Lung (tissue), 11 donors: ENCODE measurements at regions not wholly inside any gene's neighbourhood (a gene's known extent, or its start where the extent isn't known, plus 50 kb on each side); places are given as distances from the start of the nearest gene placed in this dataset.

Experiments
- ATAC-seq: fragments of 200-7000 bp; cut with Tn5 transposase; one replicate; pipeline ENCODE4 v1.9.1; 2020; ENCODE audit warnings: moderate number of reproducible peaks; ENCODE audit not compliant: insufficient read depth, low FRiP score
- DNase-seq, 3 donors: peaks; one replicate each; pipeline ENCODE4 v3.0.0-alpha.2; 2013 to 2017
- H3K27ac ChIP-seq, 2 donors: one replicate each; pipeline ENCODE4 v1.5.1; 2013; ENCODE audit warnings: mild to moderate bottlenecking in 2 of 2, moderate library complexity in 2 of 2, control low read depth in 1 of 2, inconsistent platforms in 1 of 2, low read depth in 1 of 2, low read length in 1 of 2
- H3K27me3 ChIP-seq, 3 donors: one replicate each; pipeline ENCODE4 v1.5.1; 2013; ENCODE audit warnings: low read length in 2 of 3; ENCODE audit not compliant: control insufficient read depth in 3 of 3, insufficient read depth in 3 of 3
- H3K36me3 ChIP-seq, 4 donors: one replicate each; pipeline ENCODE4 v1.5.1; 2013; ENCODE audit warnings: low read length in 4 of 4, mild to moderate bottlenecking in 1 of 4, moderate library complexity in 1 of 4; ENCODE audit not compliant: control insufficient read depth in 4 of 4, insufficient read depth in 4 of 4
- H3K4me1 ChIP-seq, 5 donors: one replicate each; pipeline ENCODE4 v1.5.1; 2013; ENCODE audit warnings: low read length in 5 of 5, mild to moderate bottlenecking in 2 of 5, moderate library complexity in 1 of 5; ENCODE audit not compliant: control insufficient read depth in 5 of 5, insufficient read depth in 5 of 5
- H3K4me3 ChIP-seq: one replicate; pipeline ENCODE4 v1.5.1; 2013; ENCODE audit warnings: mild to moderate bottlenecking, control low read depth, moderate library complexity
- H3K9ac ChIP-seq, 2 donors: one replicate each; pipeline ENCODE4 v1.5.1; 2013; ENCODE audit warnings: low read length in 2 of 2, control low read depth in 1 of 2; ENCODE audit not compliant: insufficient read depth in 1 of 2
- H3K9me3 ChIP-seq, 4 donors: one replicate each; pipeline ENCODE4 v1.5.1; 2013; ENCODE audit warnings: low read length in 3 of 4, mild to moderate bottlenecking in 1 of 4, moderate library complexity in 1 of 4; ENCODE audit not compliant: control insufficient read depth in 4 of 4, insufficient read depth in 3 of 4
- CTCF ChIP-seq: IDR thresholded peaks from 2 replicates; pipeline ENCODE4 v1.5.1; 2012; ENCODE audit warnings: mild to moderate bottlenecking; ENCODE audit errors: control extremely low read depth, extremely low read depth
- WGBS, 2 donors: extraction: QIAGEN DNeasy Blood & Tissue Kit; methylation state at CpG; one replicate each; pipeline ENCODE4 v1.1.7; 2013; 5-methylcytosine and 5-hydroxymethylcytosine counted together
- donor health status: control.
- donor health status: control.
- donor health status: Bipolar disorder and iron deficiency.
- donor health status: healthy.
- donor health status: DM: yes; HTN: yes; CAD: no.

DNA sequence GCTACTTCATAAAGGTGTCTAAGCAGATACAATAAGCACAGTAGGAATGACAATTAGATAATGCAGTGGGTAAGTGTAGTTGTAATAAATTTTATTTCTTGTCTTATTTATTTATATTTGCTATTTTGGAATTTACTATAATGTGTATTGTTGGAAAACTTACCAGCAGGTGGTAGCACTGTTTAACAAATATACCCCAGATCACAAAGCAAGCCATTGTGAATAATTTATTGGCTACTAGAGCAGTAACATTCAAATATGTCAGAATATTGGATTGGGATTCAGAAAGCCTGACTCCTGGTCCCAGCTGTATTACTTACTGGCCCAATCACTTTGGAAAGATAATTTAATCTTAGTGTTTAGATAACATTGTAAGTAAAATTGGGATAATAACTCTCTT lies 78.0 kb downstream of the ISOC1 start:
- peaks cover 0 to 3% (median 0%) of the 10 kb centered on the region in 4 donors for H3K36me3 ChIP-seq
- TF ChIP-seq CTCF, result no peak
- H3K27me3 ChIP-seq, result no peaks in the 10 kb centered on the region
- DNase-seq, result peak in 2 of 3 donors; percentile 58 to 75
- H3K4me3 ChIP-seq, result no peak overlapping the region
- H3K9ac ChIP-seq, result no peak overlapping the region
- no peak overlapping the region for H3K27ac ChIP-seq
- H3K9me3 ChIP-seq, result no peaks in the 10 kb centered on the region
- ATAC-seq, result no peak
- peaks cover 0 to 2% (median 0%) of the 10 kb centered on the region in 5 donors for H3K4me1 ChIP-seq

GRCh38 chr5:129173771-129174170 lies 79.2 kb downstream of the ISOC1 start:
- no peak for TF ChIP-seq CTCF
- Histone ChIP-seq H3K9ac (no peak overlapping the region), H3K4me3 (no peak overlapping the region), H3K9me3 (no peaks in the 10 kb centered on the region), H3K4me1 (peaks cover 0 to 2% (median 0%) of the 10 kb centered on the region in 5 donors), H3K27me3 (no peaks in the 10 kb centered on the region), H3K36me3 (peaks cover 0 to 3% (median 0%) of the 10 kb centered on the region in 4 donors), H3K27ac (no peak overlapping the region)
- DNase-seq (no peak), ATAC-seq (no peak)

GRCh38 chr5:129174480-129174879 lies 79.9 kb downstream of the ISOC1 start:
- DNase-seq (peak in 1 of 3 donors; percentile 8), ATAC-seq (no peak)
- H3K4me3 ChIP-seq, result no peak overlapping the region
- H3K9ac ChIP-seq, result no peak overlapping the region
- no peaks in the 10 kb centered on the region for H3K27me3 ChIP-seq
- no peak overlapping the region for H3K27ac ChIP-seq
- no peak for TF ChIP-seq CTCF
- H3K9me3 ChIP-seq, result no peaks in the 10 kb centered on the region
- peaks cover 0 to 2% (median 0%) of the 10 kb centered on the region in 5 donors for H3K4me1 ChIP-seq
- 86 to 90% methylated on average over 2 of the region's 2 CpGs for WGBS, 2 donors
- peaks cover 0 to 3% (median 0%) of the 10 kb centered on the region in 4 donors for H3K36me3 ChIP-seq

DNA sequence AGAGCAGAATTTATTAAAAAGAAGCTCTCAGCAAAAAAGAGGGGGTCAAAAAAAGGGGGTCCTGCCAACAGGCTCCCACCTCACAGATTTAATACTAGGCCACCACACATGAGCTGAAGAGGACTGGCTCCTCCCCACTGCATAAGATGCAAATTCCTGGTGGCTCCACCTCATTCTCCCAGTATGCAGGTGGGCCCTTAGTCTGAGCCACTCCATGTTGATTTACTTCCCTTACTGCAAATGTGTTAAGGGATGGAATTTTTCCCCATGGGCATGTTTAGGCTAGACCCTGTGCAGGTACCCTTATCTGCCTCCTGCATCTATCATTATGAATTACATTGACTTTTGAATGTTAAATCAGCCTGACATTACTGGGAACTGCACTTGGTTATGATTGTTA lies 82.9 kb downstream of the ISOC1 start:
- H3K36me3 ChIP-seq, result peaks cover 0 to 3% (median 0%) of the 10 kb centered on the region in 4 donors
- H3K4me3 ChIP-seq, result no peak overlapping the region
- H3K27me3 ChIP-seq, result no peaks in the 10 kb centered on the region
- DNase-seq (no peak), ATAC-seq (no peak)
- no peaks in the 10 kb centered on the region for H3K9me3 ChIP-seq
- H3K9ac ChIP-seq, result no peak overlapping the region
- peaks cover 0 to under 1% (median 0%) of the 10 kb centered on the region in 5 donors for H3K4me1 ChIP-seq
- H3K27ac ChIP-seq, result no peak overlapping the region
- TF ChIP-seq CTCF, result no peak
